SK-N-SH (cell line): ENCODE measurements at regions not wholly inside any gene's neighbourhood (a gene's known extent, or its start where the extent isn't known, plus 50 kb on each side); places are given as distances from the start of the nearest gene placed in this dataset.

ENCODE experiments used
- CTCF ChIA-PET: fragments of 300-600, 350-600 bp; formaldehyde crosslinking; extraction: SDS; loops from one replicate; lab custom pipeline; 2021; lab: Yijun Ruan, JAX
- POLR2A ChIA-PET: fragments of 350-600 bp; sonication (Branson Sonifier 250); formaldehyde crosslinking; extraction: SDS; loops from one replicate; lab custom pipeline; 2020; ENCODE audit warnings: antibody characterized with exemption, inconsistent platforms; lab: Yijun Ruan, JAX
- DNase-seq: peaks from one replicate; pipeline ENCODE4 v3.0.0; 2012
- H2AFZ ChIP-seq: fragments of 200-600 bp; sonication (generic); 2 replicates; pipeline ENCODE4 v1.8.1; 2016; ENCODE audit warnings: antibody characterized with exemption, mild to moderate bottlenecking, low read depth
- H3F3A ChIP-seq: fragments of 200-600 bp; sonication (generic); replicated peaks from 2 replicates; pipeline ENCODE3; 2016; ENCODE audit warnings: antibody characterized with exemption, mild to moderate bottlenecking; ENCODE audit not compliant: insufficient read depth
- H3K27ac ChIP-seq, 2 experiments: fragments of 200-500 bp in 1 of 2; fragments of 200-600 bp in 1 of 2; sonication (Bioruptor generic) in 1 of 2; sonication (generic), shearing (Covaris generic) in 1 of 2; 2 replicates each; pipeline versions ENCODE4 v1.5.1 to v1.6.1; 2014 to 2016; ENCODE audit warnings: low read depth in 2 of 2, inconsistent platforms in 1 of 2, low read length in 1 of 2, mild to moderate bottlenecking in 1 of 2, mixed read lengths in 1 of 2
- H3K27me3 ChIP-seq: fragments of 200-600 bp; sonication (generic), shearing (Covaris generic); 2 replicates; pipeline ENCODE4 v1.6.1; 2016; ENCODE audit warnings: mixed run types; ENCODE audit not compliant: insufficient read depth
- H3K36me3 ChIP-seq, 2 experiments: fragments of 200-500 bp in 1 of 2; fragments of 200-600 bp in 1 of 2; sonication (Bioruptor generic) in 1 of 2; sonication (generic) in 1 of 2; replicated peaks in 1 of 2; 2 replicates each; pipeline versions ENCODE3 to v1.5.1; 2014 to 2016; ENCODE audit warnings: low read length in 1 of 2, mild to moderate bottlenecking in 1 of 2; ENCODE audit not compliant: insufficient read depth in 2 of 2, control insufficient read depth in 1 of 2
- H3K4me1 ChIP-seq, 2 experiments: fragments of 200-500 bp in 1 of 2; fragments of 200-600 bp in 1 of 2; sonication (Bioruptor generic) in 1 of 2; sonication (generic), shearing (Covaris generic) in 1 of 2; 2 replicates each; pipeline versions ENCODE4 v1.5.1 to v1.6.1; 2014 to 2016; ENCODE audit warnings: low read depth in 1 of 2, low read length in 1 of 2, mixed run types in 1 of 2; ENCODE audit not compliant: insufficient read depth in 2 of 2, control insufficient read depth in 1 of 2
- H3K4me2 ChIP-seq: fragments of 200-600 bp; sonication (generic), shearing (Covaris generic); 2 replicates; pipeline ENCODE4 v1.6.1; 2017; ENCODE audit warnings: mixed run types
- H3K4me3 ChIP-seq, 2 experiments: fragments of 200-500 bp in 1 of 2; fragments of 200-600 bp in 1 of 2; sonication (Bioruptor generic) in 1 of 2; sonication (generic), shearing (Covaris generic) in 1 of 2; 2 replicates each; pipeline versions ENCODE4 v1.5.1 to v1.8.1; 2014 to 2016; ENCODE audit warnings: low read depth in 2 of 2, inconsistent platforms in 1 of 2, low read length in 1 of 2, mild to moderate bottlenecking in 1 of 2, mixed read lengths in 1 of 2, moderate library complexity in 1 of 2
- H3K79me2 ChIP-seq: fragments of 200-600 bp; sonication (generic); 2 replicates; pipeline ENCODE4 v1.8.1; 2017; ENCODE audit warnings: mild to moderate bottlenecking; ENCODE audit not compliant: insufficient read depth
- H3K9ac ChIP-seq: fragments of 200-600 bp; sonication (generic); 2 replicates; pipeline ENCODE4 v1.6.1; 2017; ENCODE audit warnings: mixed run types
- H3K9me2 ChIP-seq: fragments of 200-600 bp; sonication (generic); 2 replicates; pipeline ENCODE4 v1.6.1; 2017; ENCODE audit warnings: mixed run types
- H3K9me3 ChIP-seq: fragments of 200-600 bp; sonication (generic); 2 replicates; pipeline ENCODE4 v1.6.1; 2017; ENCODE audit warnings: mixed run types, mild to moderate bottlenecking, moderate library complexity
- H4K20me1 ChIP-seq: fragments of 200-600 bp; sonication (generic); 2 replicates; pipeline ENCODE4 v1.6.1; 2017; ENCODE audit warnings: mild to moderate bottlenecking, mixed run types; ENCODE audit not compliant: insufficient read depth
- CHD2 ChIP-seq: fragments of 150-350 bp; IDR thresholded peaks from 2 replicates; pipeline ENCODE4 v1.6.1; 2018; ENCODE audit warnings: low read length; ENCODE audit not compliant: partially characterized antibody
- FOSL2 ChIP-seq: IDR thresholded peaks from 2 replicates; pipeline ENCODE4 v1.4.0; 2012; ENCODE audit warnings: low read depth, mild to moderate bottlenecking, moderate library complexity, borderline replicate concordance
- FOXJ3 ChIP-seq: sonication (generic); formaldehyde crosslinking; IDR thresholded peaks from 2 replicates; pipeline ENCODE4 v1.5.1; 2020; ENCODE audit warnings: mild to moderate bottlenecking, missing genetic modification reagents
- FOXM1 ChIP-seq: IDR thresholded peaks from 2 replicates; pipeline ENCODE4 v1.4.0; 2012; ENCODE audit warnings: low read depth, mild to moderate bottlenecking
- JUND ChIP-seq: IDR thresholded peaks from 2 replicates; pipeline ENCODE4 v1.4.0; 2012
- MEF2A ChIP-seq: IDR thresholded peaks from 2 replicates; pipeline ENCODE4 v1.4.0; 2012; ENCODE audit warnings: low read depth, borderline replicate concordance
- RAD21 ChIP-seq: IDR thresholded peaks from 2 replicates; pipeline ENCODE4 v1.6.1; 2012; ENCODE audit warnings: mild to moderate bottlenecking, low read length
- RCOR1 ChIP-seq: fragments of 150-350 bp; IDR thresholded peaks from 2 replicates; pipeline ENCODE4 v1.6.1; 2017; ENCODE audit warnings: antibody characterized with exemption, low read length
- RFX5 ChIP-seq: IDR thresholded peaks from 2 replicates; pipeline ENCODE4 v1.6.1; 2012; ENCODE audit warnings: mild to moderate bottlenecking, improper control_type of control experiment, low read length
- RXRA ChIP-seq: IDR thresholded peaks from 2 replicates; pipeline ENCODE4 v1.4.0; 2012; ENCODE audit warnings: low read depth, mild to moderate bottlenecking, borderline replicate concordance
- SMC3 ChIP-seq: IDR thresholded peaks from 2 replicates; pipeline ENCODE4 v1.6.1; 2012; ENCODE audit warnings: low read depth, low read length, improper control_type of control experiment
- TAF1 ChIP-seq: IDR thresholded peaks from 2 replicates; pipeline ENCODE4 v1.6.1; 2012; ENCODE audit warnings: low read depth, mild to moderate bottlenecking, low read length, moderate library complexity, borderline replicate concordance
- ZBTB33 ChIP-seq: IDR thresholded peaks from 2 replicates; pipeline ENCODE4 v1.4.0; 2012; ENCODE audit warnings: low read depth, borderline replicate concordance
- WGBS: methylation state at CpG from one replicate; pipeline ENCODE4 v1.1.6; 2017; ENCODE audit warnings: low lambda C conversion rate; 5-methylcytosine and 5-hydroxymethylcytosine counted together
- TF ChIP-seq, protein P1 (sequence below): fragments of 200-600 bp; sonication (generic); IDR thresholded peaks from 2 replicates; pipeline ENCODE4 v1.6.1; 2017; ENCODE audit warnings: antibody characterized with exemption, mild to moderate bottlenecking, moderate library complexity

GRCh38 chr14:86543521-86543920 is 1013.6 kb downstream of the FLRT2 start:
- no peak for DNase-seq
- Histone ChIP-seq H3K4me3 (no peak overlapping the region), H3K79me2 (no peaks in the 10 kb centered on the region), H3K9ac (no peak overlapping the region), H3K4me2 (no peak overlapping the region), H3F3A (no peaks in the 10 kb centered on the region), H2AFZ (no peak overlapping the region), H4K20me1 (no peaks in the 10 kb centered on the region), H3K27ac (no peak overlapping the region), H3K9me3 (no peaks in the 10 kb centered on the region), H3K9me2 (no peaks in the 10 kb centered on the region), H3K36me3 (no peaks in the 10 kb centered on the region), H3K27me3 (no peaks in the 10 kb centered on the region), H3K4me1 (no peaks in the 10 kb centered on the region)
- CTCF ChIA-PET, result no interaction called here
- TF ChIP-seq TAF1, result no peak
- no peak for TF ChIP-seq CHD2
- no peak for TF ChIP-seq RAD21
- no peak for TF ChIP-seq RFX5
- no peak for TF ChIP-seq FOXJ3 (CRISPR knock-in tag)
- TF ChIP-seq FOXM1, result no peak
- TF ChIP-seq, protein P1, sequence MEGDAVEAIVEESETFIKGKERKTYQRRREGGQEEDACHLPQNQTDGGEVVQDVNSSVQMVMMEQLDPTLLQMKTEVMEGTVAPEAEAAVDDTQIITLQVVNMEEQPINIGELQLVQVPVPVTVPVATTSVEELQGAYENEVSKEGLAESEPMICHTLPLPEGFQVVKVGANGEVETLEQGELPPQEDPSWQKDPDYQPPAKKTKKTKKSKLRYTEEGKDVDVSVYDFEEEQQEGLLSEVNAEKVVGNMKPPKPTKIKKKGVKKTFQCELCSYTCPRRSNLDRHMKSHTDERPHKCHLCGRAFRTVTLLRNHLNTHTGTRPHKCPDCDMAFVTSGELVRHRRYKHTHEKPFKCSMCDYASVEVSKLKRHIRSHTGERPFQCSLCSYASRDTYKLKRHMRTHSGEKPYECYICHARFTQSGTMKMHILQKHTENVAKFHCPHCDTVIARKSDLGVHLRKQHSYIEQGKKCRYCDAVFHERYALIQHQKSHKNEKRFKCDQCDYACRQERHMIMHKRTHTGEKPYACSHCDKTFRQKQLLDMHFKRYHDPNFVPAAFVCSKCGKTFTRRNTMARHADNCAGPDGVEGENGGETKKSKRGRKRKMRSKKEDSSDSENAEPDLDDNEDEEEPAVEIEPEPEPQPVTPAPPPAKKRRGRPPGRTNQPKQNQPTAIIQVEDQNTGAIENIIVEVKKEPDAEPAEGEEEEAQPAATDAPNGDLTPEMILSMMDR, result no peak
- no peak for TF ChIP-seq FOSL2
- TF ChIP-seq ZBTB33, result no peak
- TF ChIP-seq RCOR1, result no peak
- no peak for TF ChIP-seq SMC3
- no peak for TF ChIP-seq RXRA
- POLR2A ChIA-PET, result no interaction called here

DNA sequence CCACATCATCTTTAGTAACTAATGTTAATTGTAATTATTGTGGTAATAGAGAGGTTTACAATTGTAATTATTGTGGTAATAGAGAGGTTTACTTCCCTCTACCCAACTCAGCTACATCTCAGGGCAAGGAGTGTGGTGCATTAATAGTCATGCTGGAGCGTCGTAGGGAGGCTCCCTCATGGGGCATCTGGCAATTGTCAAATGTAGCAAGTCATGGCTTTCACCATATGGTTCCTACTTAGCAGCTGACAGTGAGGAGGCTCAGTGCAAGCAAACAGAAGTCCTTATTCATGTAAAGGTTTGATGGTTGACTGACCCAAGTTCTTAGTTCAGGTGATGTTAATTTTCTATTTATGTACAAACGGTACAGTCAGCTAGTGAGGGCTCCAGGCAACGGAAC is 1012.0 kb downstream of the FLRT2 start:
- Histone ChIP-seq H3F3A (no peaks in the 10 kb centered on the region), H3K27me3 (no peaks in the 10 kb centered on the region), H3K27ac (no peak overlapping the region), H3K9ac (no peak overlapping the region), H3K4me1 (no peaks in the 10 kb centered on the region), H2AFZ (no peak overlapping the region), H3K4me2 (no peak overlapping the region), H3K36me3 (no peaks in the 10 kb centered on the region), H3K4me3 (no peak overlapping the region), H4K20me1 (no peaks in the 10 kb centered on the region), H3K9me2 (no peaks in the 10 kb centered on the region), H3K9me3 (no peaks in the 10 kb centered on the region), H3K79me2 (no peaks in the 10 kb centered on the region)
- ChIA-PET POLR2A (no interaction called here), CTCF (interaction anchor here (1.2 kb wide), 1 partner anchor 27 kb away, joined by 3 read pairs; no protein-coding TSS in a partner anchor)
- WGBS, result 0% methylated on average over 4 of the region's 4 CpGs
- DNase-seq, result no peak
- TF ChIP-seq JUND, result no peak
- TF ChIP-seq ZBTB33, result no peak
- no peak for TF ChIP-seq FOSL2
- TF ChIP-seq MEF2A, result no peak
